Activated CD4-positive, alpha-beta memory T cell treated with anti-CD3 and anti-CD28 coated beads for 36 hours (primary cell): ENCODE measurements at regions not wholly inside any gene's neighbourhood (a gene's known extent, or its start where the extent isn't known, plus 50 kb on each side); places are given as distances from the start of the nearest gene placed in this dataset.

Source experiments
- CTCF ChIA-PET: fragments of 350-600 bp; sonication (Branson Sonifier 250); formaldehyde crosslinking; loops from one replicate; lab custom pipeline; 2021; ENCODE audit warnings: antibody characterized with exemption, inconsistent platforms; lab: Charles Lee
- POLR2A ChIA-PET: fragments of 350-600 bp; sonication (Branson Sonifier 250); formaldehyde crosslinking; loops from one replicate; lab custom pipeline; 2021; ENCODE audit warnings: antibody characterized with exemption; lab: Charles Lee
- DNase-seq: peaks from one replicate; pipeline ENCODE4 v3.0.0-alpha.2; 2020
- H3K27ac Mint-ChIP-seq: one replicate; pipeline ENCODE4 v1.8.0; 2021; ENCODE audit warnings: mixed read lengths
- H3K27me3 Mint-ChIP-seq: one replicate; pipeline ENCODE4 v1.8.0; 2021; ENCODE audit warnings: mixed read lengths
- H3K36me3 Mint-ChIP-seq: one replicate; pipeline ENCODE4 v1.8.0; 2021; ENCODE audit warnings: mixed read lengths
- H3K4me1 Mint-ChIP-seq: one replicate; pipeline ENCODE4 v1.8.0; 2021; ENCODE audit warnings: low read depth, mixed read lengths
- H3K4me3 Mint-ChIP-seq: one replicate; pipeline ENCODE4 v1.8.0; 2021; ENCODE audit warnings: mild to moderate bottlenecking, mixed read lengths
- H3K9me3 Mint-ChIP-seq: one replicate; pipeline ENCODE4 v1.8.0; 2021; ENCODE audit warnings: mixed read lengths
- intact Hi-C: fragments of 100-400 bp; cut with micrococcal nuclease; formaldehyde crosslinking; loops from one replicate; pipeline ENCODE4 v1.15.1; 2023

DNA sequence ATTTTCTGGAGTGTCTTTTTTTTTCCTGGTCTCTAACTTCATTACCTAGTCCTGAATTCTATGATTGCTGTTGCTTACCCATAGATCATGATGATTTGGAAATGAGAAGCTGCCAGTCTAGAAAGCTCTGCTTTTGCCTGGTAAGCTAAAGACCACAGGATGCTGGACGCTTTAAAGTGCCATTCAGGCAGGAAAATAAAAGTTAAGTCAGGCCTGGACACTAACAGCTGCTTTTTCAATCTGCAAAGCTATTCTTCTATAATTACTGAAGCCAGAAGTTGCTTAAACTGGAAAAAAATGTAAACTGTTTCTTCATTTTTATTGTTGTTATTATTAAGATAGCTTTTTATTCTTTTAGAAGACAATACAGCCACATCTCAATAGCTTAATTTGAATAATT lies 129.8 kb upstream of the SPACA1 start:
- Mint-ChIP-seq H3K9me3 (no peaks in the 10 kb centered on the region), H3K4me3 (no peak overlapping the region), H3K27me3 (peaks cover 8% of the 10 kb centered on the region), H3K36me3 (no peaks in the 10 kb centered on the region), H3K27ac (no peak overlapping the region), H3K4me1 (peaks cover 3% of the 10 kb centered on the region)
- CTCF ChIA-PET: interaction anchor here (1.1 kb wide), 1 partner anchor 12 kb away, joined by 3 read pairs; no protein-coding TSS in a partner anchor
- intact Hi-C loops: no loop called here
- DNase-seq: no peak
- POLR2A ChIA-PET: no interaction called here

DNA sequence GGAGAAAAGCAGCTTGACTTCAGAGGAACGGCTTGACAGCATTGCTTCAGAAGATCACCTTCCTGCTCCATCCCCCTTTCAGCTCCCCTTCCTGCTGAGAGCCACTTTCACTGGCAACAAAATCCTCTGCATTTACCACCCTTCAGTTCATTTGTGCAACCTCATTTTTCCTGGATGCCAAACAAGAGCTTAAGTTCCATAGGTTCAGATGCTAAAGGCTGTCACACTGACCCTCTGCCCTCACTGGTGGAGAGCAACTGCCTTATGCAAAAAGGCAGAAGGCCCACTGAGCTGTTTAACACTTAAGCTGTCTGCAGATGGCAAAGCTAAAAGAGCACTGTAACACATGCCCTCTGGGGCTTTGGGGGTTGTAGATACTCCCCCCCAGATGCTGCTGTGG lies 131.2 kb upstream of the SPACA1 start:
- CTCF ChIA-PET: no interaction called here
- Mint-ChIP-seq H3K4me1 (no peaks in the 10 kb centered on the region), H3K27me3 (peaks cover 9% of the 10 kb centered on the region), H3K4me3 (no peak overlapping the region), H3K9me3 (no peaks in the 10 kb centered on the region), H3K36me3 (no peaks in the 10 kb centered on the region), H3K27ac (no peak overlapping the region)
- DNase-seq: no peak
- POLR2A ChIA-PET: no interaction called here
- intact Hi-C loops: no loop called here

GRCh38 chr6:87914637-87915395 lies 132.8 kb upstream of the SPACA1 start:
- Mint-ChIP-seq H3K27ac (no peak overlapping the region), H3K9me3 (no peaks in the 10 kb centered on the region), H3K4me1 (no peaks in the 10 kb centered on the region), H3K36me3 (no peaks in the 10 kb centered on the region), H3K4me3 (no peak overlapping the region), H3K27me3 (peaks cover 16% of the 10 kb centered on the region)
- ChIA-PET CTCF (interaction anchor here (0.6 kb wide), 1 partner anchor 1325 kb away, joined by 3 read pairs; no protein-coding TSS in a partner anchor), POLR2A (no interaction called here)
- no peak for DNase-seq
- intact Hi-C loops: no loop called here

DNA sequence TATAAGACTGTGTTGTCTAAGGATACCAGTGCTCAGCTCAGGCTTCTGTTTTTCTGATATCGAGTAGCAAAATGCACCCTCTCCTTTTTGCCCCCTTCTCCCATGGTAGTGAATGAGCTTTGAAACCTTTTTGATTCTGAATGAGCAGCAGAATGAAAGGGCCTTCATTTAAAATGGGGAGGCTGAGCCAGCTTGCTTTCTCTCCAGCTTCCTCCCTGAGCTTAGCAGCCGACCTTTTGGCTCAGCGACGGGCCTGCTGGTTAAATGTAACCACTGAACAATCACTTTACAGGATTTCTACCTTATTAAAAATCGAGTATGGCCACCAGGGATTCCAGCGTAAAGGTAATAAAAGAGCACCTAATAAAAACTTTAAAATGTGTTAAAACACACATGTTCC lies 133.7 kb upstream of the SPACA1 start:
- no peaks in the 10 kb centered on the region for H3K9me3 Mint-ChIP-seq
- H3K27me3 Mint-ChIP-seq: peaks cover 17% of the 10 kb centered on the region
- POLR2A ChIA-PET: interaction anchor here (1.1 kb wide), 1 partner anchor 16 kb away, joined by 3 read pairs; no protein-coding TSS in a partner anchor
- H3K4me3 Mint-ChIP-seq: no peak overlapping the region
- H3K27ac Mint-ChIP-seq: no peak overlapping the region
- DNase-seq: no peak
- intact Hi-C loops: no loop called here
- peaks cover 6% of the 10 kb centered on the region for H3K4me1 Mint-ChIP-seq
- CTCF ChIA-PET: interaction anchor here (0.6 kb wide), 1 partner anchor 1326 kb away, joined by 3 read pairs; no protein-coding TSS in a partner anchor
- H3K36me3 Mint-ChIP-seq: no peaks in the 10 kb centered on the region

- Mint-ChIP-seq H3K4me1 (peaks cover 23% of the 10 kb centered on the region), H3K36me3 (no peaks in the 10 kb centered on the region), H3K27me3 (peaks cover 20% of the 10 kb centered on the region), H3K27ac (no peak overlapping the region), H3K4me3 (no peak overlapping the region), H3K9me3 (no peaks in the 10 kb centered on the region)
- ChIA-PET CTCF (no interaction called here), POLR2A (no interaction called here)
- DNase-seq: no peak
- intact Hi-C loops: no loop called here
Measured at GRCh38 chr6:87912102-87912501, 135.5 kb upstream of the SPACA1 start.

DNA sequence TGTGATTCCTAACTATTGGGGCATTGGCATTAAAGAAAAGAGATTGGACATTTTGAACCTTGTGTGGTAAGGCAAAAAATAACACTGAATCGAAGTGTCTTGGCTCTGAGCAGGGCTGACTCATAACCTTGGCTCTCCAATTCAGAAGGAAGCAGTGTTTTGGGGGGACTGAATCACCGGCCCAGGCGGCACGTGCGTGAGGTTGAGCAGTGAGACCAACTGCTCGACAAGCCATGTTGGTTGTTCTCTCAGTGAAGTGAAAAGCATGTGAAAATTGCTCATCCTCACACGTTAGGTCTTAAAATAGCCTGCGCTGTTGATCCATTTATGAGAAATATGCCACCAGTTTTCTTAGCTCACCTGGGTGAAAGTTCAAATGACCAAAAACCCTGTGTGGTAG lies 137.8 kb upstream of the SPACA1 start:
- intact Hi-C loops: loop anchor here (2.0 kb wide), 1 partner anchor 101 kb away; no protein-coding TSS in a partner anchor
- Mint-ChIP-seq H3K27me3 (peaks cover 24% of the 10 kb centered on the region), H3K36me3 (no peaks in the 10 kb centered on the region), H3K4me3 (no peak overlapping the region), H3K4me1 (peaks cover 26% of the 10 kb centered on the region), H3K27ac (no peak overlapping the region), H3K9me3 (no peaks in the 10 kb centered on the region)
- peak; percentile 41 for DNase-seq
- POLR2A ChIA-PET: no interaction called here
- CTCF ChIA-PET: no interaction called here

- H3K27me3 Mint-ChIP-seq: peaks cover 24% of the 10 kb centered on the region
- no peaks in the 10 kb centered on the region for H3K36me3 Mint-ChIP-seq
- ChIA-PET POLR2A (interaction anchor here (0.7 kb wide), 1 partner anchor 210 kb away, joined by 3 read pairs; no protein-coding TSS in a partner anchor), CTCF (interaction anchor here (0.8 to 1.5 kb wide), 2 partner anchors 21 to 56 kb away, joined by 3 to 4 read pairs; no protein-coding TSS in a partner anchor)
- no peaks in the 10 kb centered on the region for H3K9me3 Mint-ChIP-seq
- no peak overlapping the region for H3K4me3 Mint-ChIP-seq
- H3K4me1 Mint-ChIP-seq: peaks cover 26% of the 10 kb centered on the region
- no peak for DNase-seq
- intact Hi-C loops: loop anchor here (2.0 kb wide), 1 partner anchor 100 kb away; no protein-coding TSS in a partner anchor
- H3K27ac Mint-ChIP-seq: no peak overlapping the region
Measured at GRCh38 chr6:87908978-87909811, 138.4 kb upstream of the SPACA1 start.

DNA sequence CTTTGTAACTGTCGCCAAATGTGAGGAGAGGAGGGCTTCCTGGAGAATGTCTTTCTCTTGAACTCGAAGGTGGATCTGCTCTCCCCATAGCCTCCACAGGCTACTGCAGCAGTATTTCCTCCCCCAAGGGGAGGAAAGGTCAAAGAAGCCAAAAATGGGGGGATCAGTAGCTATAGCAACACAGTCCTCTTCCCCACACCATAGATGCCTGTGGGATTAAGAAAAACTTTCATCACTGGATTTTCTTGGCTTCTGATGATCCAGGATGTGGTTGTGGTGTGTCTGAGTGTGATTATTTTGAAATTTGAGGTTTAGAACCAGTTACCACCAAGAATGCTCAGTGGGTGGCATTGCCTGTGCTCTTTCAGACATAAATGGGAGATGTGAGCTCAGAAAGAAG lies 140.1 kb upstream of the SPACA1 start:
- Mint-ChIP-seq H3K4me1 (peaks cover 26% of the 10 kb centered on the region), H3K36me3 (no peaks in the 10 kb centered on the region), H3K4me3 (no peak overlapping the region), H3K27ac (no peak overlapping the region), H3K27me3 (peaks cover 21% of the 10 kb centered on the region), H3K9me3 (no peaks in the 10 kb centered on the region)
- POLR2A ChIA-PET: no interaction called here
- intact Hi-C loops: no loop called here
- DNase-seq: peak; percentile 30
- CTCF ChIA-PET: interaction anchor here (1.5 kb wide), 1 partner anchor 23 kb away, joined by 4 read pairs; no protein-coding TSS in a partner anchor

GRCh38 chr6:87905101-87905641 lies 142.5 kb upstream of the SPACA1 start:
- Mint-ChIP-seq H3K4me1 (peaks cover 26% of the 10 kb centered on the region), H3K27me3 (peaks cover 9% of the 10 kb centered on the region), H3K4me3 (no peak overlapping the region), H3K27ac (no peak overlapping the region), H3K9me3 (no peaks in the 10 kb centered on the region), H3K36me3 (no peaks in the 10 kb centered on the region)
- intact Hi-C loops: no loop called here
- POLR2A ChIA-PET: no interaction called here
- no peak for DNase-seq
- CTCF ChIA-PET: interaction anchor here (0.7 kb wide), 1 partner anchor 24 kb away, joined by 4 read pairs; no protein-coding TSS in a partner anchor

DNA sequence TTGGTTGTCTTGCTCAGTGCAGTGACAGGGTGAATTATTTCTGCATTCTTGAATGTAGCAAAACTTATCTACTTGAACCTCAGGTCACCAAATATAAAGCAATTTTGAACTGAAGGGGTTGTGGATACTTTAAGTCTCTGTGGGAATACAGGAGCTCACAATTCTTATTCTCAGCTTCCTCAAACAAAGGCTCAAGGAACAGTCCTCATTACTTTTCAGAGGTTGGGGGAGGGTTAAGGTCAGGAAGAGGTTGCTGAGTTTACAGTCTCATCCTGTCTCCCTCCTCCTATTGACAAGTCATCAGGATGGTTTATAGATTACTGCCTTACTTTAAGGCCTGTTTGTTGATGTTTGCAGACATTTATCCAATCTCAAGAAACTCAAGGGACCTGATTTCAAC lies 143.6 kb upstream of the SPACA1 start:
- intact Hi-C loops: no loop called here
- no peak for DNase-seq
- Mint-ChIP-seq H3K4me3 (no peak overlapping the region), H3K27ac (no peak overlapping the region), H3K27me3 (peaks cover 7% of the 10 kb centered on the region), H3K36me3 (no peaks in the 10 kb centered on the region), H3K9me3 (no peaks in the 10 kb centered on the region), H3K4me1 (peaks cover 21% of the 10 kb centered on the region)
- ChIA-PET POLR2A (no interaction called here), CTCF (no interaction called here)

DNA sequence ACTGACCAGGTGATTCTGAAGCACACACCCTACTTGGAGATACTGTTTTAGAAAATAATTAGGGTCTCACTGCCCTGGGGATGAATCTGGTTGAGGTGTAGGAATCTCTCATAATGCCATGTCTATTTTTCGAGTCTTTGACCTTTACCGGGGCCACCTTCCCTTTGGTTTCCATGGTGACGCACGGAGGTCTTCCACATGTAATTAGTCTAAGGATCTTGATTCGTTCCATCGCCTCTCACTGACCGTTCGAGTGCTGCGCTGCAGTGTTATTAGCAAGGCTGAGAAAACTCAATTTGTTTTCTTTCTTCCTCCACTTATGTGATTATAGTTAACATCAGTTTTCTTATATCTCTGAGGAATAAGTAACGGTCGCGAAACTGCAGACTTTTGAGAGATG lies 144.3 kb upstream of the SPACA1 start:
- no peak for DNase-seq
- CTCF ChIA-PET: no interaction called here
- intact Hi-C loops: no loop called here
- H3K36me3 Mint-ChIP-seq: no peaks in the 10 kb centered on the region
- peaks cover 16% of the 10 kb centered on the region for H3K4me1 Mint-ChIP-seq
- H3K27me3 Mint-ChIP-seq: peaks cover 4% of the 10 kb centered on the region
- H3K27ac Mint-ChIP-seq: no peak overlapping the region
- H3K9me3 Mint-ChIP-seq: no peaks in the 10 kb centered on the region
- no peak overlapping the region for H3K4me3 Mint-ChIP-seq
- POLR2A ChIA-PET: interaction anchor here (0.6 kb wide), 1 partner anchor 498 kb away, joined by 3 read pairs; no protein-coding TSS in a partner anchor

- Mint-ChIP-seq H3K4me1 (peaks cover 6% of the 10 kb centered on the region), H3K4me3 (no peak overlapping the region), H3K27me3 (peaks cover 4% of the 10 kb centered on the region), H3K36me3 (no peaks in the 10 kb centered on the region), H3K9me3 (no peaks in the 10 kb centered on the region), H3K27ac (no peak overlapping the region)
- intact Hi-C loops: no loop called here
- CTCF ChIA-PET: interaction anchor here (0.6 kb wide), 1 partner anchor 949 kb away, joined by 4 read pairs; no protein-coding TSS in a partner anchor
- POLR2A ChIA-PET: no interaction called here
- no peak for DNase-seq
Measured at GRCh38 chr6:87902383-87902782, 145.3 kb upstream of the SPACA1 start.
